DOHH2 (cell line): ENCODE measurements at regions not wholly inside any gene's neighbourhood (a gene's known extent, or its start where the extent isn't known, plus 50 kb on each side); places are given as distances from the start of the nearest gene placed in this dataset.

Source experiments
- CTCF ChIP-seq: fragments of 200-600 bp; sonication (generic); IDR thresholded peaks from one replicate; pipeline ENCODE4 v1.5.1; 2014; ENCODE audit warnings: antibody characterized with exemption, mild to moderate bottlenecking, low read depth, low read length; ENCODE audit not compliant: poor library complexity, severe bottlenecking
- EZH2phosphoT487 ChIP-seq: fragments of 200-600 bp; sonication (generic); IDR thresholded peaks from 2 replicates; pipeline ENCODE4 v1.6.1; 2017; ENCODE audit warnings: borderline replicate concordance, mild to moderate bottlenecking, antibody characterized with exemption, low read length, moderate library complexity, mixed read lengths

- TF ChIP-seq CTCF (no peak), EZH2phosphoT487 (no peak)
These were observed 402.0 kb downstream of the IRX1 start for GRCh38 chr5:3997670-3998069.
